Hepatocyte (in vitro differentiated cells): ENCODE measurements at regions not wholly inside any gene's neighbourhood (a gene's known extent, or its start where the extent isn't known, plus 50 kb on each side); places are given as distances from the start of the nearest gene placed in this dataset.

Source experiments
- EZH2 ChIP-seq: fragments of 200-600 bp; sonication (generic); IDR thresholded peaks from 2 replicates; pipeline ENCODE4 v1.6.1; 2016; ENCODE audit warnings: antibody characterized with exemption, mild to moderate bottlenecking, borderline replicate concordance
- TF ChIP-seq, protein P1 (sequence below): fragments of 200-600 bp; sonication (generic); IDR thresholded peaks from 2 replicates; pipeline ENCODE4 v1.5.1; 2016; ENCODE audit warnings: antibody characterized with exemption, mild to moderate bottlenecking; ENCODE audit not compliant: poor library complexity

DNA sequence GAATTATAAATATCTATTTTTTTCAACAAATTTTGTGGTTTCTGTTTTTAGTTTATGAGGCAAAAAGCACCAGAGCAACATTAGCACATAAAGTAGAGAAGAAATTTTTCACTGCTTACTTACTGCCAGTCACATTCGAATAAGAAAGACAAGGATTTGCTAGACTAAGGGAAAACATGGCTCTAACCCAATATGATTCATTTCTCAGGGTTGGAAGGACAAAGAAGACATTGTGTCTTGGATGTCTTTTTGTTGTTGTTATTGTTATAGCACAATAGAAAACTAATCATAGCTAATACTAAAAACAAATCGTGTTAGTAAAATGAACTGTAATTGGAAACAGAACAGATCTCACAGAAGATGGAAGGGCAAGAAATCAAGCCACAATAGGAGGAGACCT is 90.9 kb upstream of the SLCO6A1 start:
- TF ChIP-seq, protein P1, sequence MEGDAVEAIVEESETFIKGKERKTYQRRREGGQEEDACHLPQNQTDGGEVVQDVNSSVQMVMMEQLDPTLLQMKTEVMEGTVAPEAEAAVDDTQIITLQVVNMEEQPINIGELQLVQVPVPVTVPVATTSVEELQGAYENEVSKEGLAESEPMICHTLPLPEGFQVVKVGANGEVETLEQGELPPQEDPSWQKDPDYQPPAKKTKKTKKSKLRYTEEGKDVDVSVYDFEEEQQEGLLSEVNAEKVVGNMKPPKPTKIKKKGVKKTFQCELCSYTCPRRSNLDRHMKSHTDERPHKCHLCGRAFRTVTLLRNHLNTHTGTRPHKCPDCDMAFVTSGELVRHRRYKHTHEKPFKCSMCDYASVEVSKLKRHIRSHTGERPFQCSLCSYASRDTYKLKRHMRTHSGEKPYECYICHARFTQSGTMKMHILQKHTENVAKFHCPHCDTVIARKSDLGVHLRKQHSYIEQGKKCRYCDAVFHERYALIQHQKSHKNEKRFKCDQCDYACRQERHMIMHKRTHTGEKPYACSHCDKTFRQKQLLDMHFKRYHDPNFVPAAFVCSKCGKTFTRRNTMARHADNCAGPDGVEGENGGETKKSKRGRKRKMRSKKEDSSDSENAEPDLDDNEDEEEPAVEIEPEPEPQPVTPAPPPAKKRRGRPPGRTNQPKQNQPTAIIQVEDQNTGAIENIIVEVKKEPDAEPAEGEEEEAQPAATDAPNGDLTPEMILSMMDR: no peak
- no peak for TF ChIP-seq EZH2
